NCI-H748 (cell line): ENCODE measurements at regions not wholly inside any gene's neighbourhood (a gene's known extent, or its start where the extent isn't known, plus 50 kb on each side); places are given as distances from the start of the nearest gene placed in this dataset.
"Not testable (repeated sequence)": the region's sequence is repeated elsewhere in the genome, so short reads cannot be mapped to it uniquely, and the experiment has no call there.

Source experiments
- DNase-seq: peaks from one replicate; lab custom pipeline; 2025; ENCODE audit not compliant: unreplicated experiment; lab: John Stamatoyannopoulos, UW

DNA sequence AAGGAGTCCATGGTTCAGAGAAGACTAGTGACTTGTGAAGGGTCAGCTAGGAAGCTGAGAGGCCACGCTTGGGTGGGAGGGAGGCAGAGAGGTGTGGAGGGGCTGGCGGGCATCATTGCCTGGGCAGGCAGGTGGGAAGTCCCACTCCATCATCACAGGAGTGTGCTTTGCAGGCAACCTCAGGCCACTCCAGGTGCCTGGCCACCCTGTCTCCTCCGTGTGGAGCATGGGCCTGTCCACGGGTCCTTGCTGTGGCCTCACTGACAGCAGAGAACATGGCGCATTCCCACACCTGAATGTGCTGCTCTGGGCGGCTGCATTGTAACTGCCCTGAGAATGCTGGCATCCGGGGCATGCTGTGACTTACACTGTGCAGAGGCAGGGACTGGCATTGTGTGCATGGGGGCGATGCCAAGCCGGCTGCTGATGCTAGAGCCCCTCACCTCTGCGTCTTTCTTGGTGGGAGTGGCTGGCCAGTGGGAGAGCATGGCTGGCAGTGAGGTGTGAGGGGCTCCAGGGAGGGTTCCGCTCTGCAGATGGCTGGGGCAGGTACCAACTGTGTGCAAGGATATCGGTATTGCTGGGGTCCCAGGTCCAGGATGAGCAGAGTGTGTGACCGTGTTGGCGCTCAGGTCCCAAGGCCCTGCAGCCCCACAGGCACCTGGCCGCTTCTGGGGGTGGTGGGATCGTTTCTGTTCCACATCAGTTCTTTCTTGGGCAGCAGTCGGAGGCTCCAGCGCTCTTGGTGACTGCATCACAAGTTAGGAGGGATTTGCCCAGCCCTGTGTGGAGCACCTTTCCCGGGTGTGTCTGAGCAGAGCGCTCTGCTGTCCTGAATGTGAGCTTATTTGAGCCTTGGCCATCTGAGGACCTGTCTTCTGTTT, 94.8 kb downstream of the NPIPB11 start:
- no peak for DNase-seq

DNA sequence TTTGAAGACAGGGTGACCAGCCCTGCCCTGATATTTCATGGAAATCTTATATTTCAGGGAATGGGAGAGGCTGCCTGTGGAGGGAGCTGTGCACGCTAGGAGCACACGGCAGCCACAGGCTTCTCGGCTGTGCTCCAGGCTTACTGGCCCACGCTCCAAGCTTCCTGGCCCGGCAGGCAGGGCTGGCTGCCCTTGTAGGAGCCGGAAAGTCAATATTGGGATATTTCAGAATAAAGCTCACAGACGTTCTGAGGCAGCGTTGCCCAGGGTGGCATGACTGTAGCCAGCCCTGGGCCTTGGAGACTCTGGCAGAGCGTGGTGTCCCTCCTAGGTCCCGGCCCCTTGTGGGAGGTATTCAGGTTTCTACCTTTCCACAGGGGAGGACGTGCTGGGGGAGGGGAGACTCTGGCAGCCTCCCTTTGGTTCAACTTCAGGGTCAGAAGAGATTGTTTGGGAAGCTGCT, 95.6 kb downstream of the NPIPB11 start:
- no peak for DNase-seq

DNA sequence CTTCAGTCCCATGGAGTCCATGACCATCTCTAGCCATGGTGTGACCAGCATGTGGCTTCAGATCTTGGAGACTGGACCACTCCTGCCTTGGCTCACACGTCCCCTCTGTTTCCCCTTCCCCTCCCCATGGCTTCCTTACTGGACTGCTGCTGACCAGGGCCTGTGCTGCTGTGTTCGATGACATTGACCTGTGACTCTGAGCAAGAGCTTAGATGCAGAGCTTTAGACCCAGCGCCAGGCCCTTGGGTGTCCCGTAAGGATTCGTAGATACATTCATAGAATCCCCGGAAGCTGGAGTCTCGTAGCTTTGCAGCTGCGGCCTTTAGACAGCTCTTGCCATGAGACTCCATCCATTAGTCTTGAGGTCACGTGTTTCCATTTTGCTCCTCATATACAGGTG, 96.3 kb downstream of the NPIPB11 start:
- not testable (repeated sequence) for DNase-seq

DNA sequence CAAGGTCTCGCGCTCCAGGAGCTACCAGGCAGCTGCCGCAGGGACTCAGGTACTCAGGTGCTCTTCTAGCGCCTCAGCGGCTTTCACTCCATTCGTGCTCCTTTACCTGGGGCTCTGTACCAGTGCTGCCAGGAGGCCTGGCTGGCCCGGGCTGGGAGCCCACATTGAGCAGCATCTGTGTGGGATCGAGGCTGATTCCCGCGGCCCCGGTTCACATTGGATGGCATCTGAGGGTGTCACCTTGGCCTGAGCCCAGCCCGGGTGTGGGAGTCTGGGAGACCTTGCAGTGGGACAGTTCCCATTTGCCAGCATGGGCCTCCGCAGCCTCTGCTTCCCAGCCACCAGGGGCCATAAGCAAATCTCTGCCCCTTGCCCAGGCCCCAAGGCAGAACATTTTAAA, 96.9 kb downstream of the NPIPB11 start:
- DNase-seq = not testable (repeated sequence)

DNA sequence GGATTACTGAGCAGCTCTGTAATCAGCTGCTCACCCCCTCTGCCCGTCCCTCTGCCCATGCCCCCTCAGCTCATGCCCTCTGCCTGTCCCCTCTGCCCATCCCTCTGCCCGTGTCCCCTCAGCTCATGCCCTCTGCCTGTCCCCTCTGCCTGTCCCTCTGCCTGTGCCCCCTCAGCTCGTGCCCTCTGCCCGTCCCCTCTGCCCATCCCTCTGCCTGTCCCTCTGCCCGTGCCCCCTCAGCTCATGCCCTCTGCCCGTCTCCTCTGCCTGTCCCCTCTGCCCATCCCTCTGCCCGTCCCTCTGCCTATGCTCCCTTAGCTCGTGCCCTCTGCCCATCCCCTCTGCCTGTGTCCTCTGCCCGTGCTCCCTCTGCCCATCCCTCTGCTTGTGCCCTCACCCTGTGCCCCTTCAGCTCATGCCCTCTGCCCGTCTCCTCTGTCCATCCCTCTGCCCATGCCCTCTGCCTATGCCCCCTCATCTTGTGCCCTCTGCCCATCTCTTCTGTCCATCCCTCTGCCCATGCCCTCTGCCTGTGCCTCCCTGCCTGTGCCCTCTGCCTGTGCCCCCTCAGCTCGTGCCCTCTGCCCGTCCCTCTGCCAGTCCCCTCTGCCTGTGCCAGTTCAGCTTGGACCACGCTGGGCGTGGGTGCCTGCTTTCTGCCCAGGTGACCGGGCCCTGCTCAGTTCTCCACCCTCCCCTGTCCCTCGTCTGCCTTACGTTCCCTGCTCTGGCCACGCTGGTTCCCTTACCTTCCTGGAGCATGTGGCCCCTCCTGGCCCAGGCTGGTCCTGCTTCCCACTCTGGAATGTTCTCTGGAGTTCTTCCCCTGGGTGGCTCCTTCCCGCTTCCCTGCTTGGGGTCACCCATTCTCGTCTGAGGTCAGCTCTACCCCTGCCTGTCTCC, 97.6 kb downstream of the NPIPB11 start:
- no peak for DNase-seq

DNA sequence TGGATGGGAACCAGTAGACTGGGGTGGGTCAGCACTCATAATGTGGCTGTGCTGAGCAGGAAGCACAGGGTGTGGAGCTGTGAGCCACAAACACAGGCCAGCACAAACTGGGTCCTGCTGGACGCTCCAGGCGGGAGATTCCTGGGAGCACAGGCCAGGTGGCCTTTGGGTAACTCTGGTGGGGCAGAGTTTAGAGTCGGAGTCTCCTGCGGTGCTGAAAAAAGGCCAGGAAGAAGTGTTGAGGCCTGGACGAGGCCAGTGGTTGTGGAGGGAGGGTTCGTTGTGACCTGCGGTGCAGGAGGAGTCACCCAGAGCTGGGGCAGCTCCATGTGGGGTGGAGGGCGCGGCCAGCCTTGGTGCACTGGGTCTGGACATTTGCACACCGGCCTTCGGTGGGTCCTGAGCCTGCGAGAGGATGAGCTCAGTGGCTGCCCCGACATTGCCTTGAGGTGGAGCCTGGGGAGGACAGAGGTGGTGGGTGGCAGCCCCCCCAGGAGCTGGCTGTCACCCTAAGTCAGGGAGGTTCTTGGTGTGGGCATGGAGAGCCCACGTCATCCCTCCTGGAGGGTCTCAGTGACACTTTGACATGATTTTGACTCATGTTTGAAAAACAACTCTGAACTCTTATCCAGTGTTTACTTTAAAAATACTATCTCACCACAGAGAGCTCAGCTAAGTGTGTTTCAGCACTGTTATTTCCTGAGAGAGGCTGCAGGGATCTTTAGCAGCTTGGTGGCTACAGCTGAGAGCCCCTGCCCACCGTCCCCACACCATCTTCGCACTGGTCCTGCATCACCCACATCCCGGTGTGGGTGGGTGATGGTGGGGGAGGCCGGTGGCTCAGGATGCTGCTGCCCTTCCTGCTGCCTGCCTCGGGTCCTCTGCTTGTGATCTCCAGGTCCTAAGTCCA, 98.7 kb downstream of the NPIPB11 start:
- DNase-seq = no peak

DNA sequence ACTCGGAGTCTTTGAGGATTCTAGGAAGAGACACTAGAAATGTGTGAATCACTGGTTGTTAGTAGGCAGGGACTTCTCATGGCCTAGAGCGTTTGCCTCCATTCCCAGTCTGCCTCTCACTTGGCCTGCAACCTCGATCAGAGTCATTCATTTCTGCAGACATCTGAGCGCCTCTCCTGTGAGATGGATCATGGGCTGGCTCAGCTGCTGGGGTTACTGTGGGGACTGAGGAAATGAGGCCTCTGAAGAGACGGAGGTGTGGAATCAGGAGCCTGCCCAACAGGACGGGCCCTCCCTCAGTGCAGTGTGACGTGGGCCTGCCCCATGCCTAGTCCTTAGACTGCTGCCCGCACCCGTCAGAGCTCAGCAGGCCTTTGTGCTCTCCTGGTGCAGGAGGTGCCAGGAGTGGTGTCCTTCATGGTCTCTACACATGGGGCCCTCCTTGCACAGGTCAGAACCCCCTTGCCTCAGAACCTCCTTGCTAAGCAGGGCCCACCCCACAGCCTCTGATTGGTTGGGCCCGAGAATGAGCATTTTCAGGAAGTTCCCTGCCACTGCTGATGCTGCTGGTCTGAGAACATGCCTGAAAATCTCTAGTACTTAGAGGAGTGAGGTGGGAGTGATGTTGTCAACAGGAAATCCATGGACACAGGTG, 99.4 kb downstream of the NPIPB11 start:
- no peak for DNase-seq

DNA sequence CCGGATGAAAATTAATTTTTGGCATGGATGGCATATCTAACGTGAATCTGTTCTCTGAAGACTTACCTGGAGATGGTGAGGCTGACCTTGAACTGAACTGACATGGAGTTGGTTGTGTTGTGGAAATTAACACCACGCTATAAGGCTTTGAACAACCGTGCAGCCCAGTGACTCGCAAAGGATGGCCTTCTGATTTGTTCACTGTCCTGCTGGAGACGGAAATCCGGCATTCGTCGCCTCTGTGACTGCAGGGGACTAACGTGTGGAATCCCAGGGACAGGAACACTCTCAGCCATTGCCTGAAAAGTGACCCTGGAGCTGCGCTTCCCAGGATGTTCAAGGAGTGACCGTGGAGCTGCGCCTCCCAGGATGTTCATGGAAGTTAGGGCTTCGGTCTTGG, 100.3 kb downstream of the NPIPB11 start:
- DNase-seq = no peak

DNA sequence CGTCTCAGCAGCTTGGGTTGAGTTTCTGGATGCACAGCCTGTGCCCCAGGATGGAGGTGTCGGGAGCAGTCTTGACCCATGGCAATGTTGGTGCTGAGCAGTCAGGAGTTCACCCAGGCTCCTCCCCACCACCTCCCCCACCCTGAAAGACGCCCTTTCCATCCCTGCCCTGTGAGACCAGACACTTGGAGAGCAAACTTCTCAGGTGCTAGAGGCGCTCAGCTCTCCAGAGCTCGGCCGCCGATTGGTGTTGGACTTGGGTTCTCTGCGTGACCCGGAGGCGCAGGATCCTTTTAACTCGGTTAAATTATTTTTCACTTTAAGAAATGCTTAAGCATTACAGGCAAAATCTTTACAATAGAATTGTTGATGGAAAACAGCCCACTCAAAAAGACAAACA, 101.5 kb downstream of the NPIPB11 start:
- not testable (repeated sequence) for DNase-seq

DNA sequence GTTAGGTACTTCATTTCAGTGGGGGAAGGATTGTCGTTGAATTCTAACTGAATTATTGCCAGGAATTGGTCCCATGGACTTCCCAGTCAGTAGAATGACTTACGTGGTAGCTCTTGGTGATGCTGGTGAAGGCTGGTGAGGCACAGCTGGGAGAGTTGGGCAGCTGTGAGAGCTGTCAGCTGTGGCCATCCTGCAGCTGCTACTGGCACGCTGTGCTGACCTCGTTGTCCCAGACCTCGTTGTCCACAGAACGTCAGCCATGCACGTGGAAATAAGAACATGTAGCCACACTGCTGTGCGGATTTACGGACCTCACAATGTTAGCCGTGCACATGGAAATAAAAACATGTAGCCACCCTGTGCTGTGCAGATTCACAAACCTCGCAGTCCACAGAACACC, 102.3 kb downstream of the NPIPB11 start:
- no peak for DNase-seq

DNA sequence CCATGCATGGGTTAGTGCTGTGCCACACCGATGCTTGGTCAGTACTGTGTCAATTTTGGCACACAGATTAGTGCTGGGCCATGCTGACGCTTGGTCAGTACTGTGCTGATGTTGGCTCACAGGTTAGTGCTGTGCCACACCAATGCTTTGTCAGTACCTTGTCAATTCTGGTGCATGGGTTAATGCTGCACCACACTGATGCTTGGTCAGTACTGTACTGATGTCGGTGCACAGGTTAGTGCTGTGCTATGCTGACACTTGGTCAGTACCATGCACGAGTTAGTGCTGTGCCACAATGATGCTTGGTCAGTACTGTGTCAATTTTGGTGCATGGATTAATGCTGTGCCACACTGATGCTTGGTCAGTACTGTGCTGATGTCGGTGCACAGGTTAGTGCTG, 103.0 kb downstream of the NPIPB11 start:
- DNase-seq = no peak

DNA sequence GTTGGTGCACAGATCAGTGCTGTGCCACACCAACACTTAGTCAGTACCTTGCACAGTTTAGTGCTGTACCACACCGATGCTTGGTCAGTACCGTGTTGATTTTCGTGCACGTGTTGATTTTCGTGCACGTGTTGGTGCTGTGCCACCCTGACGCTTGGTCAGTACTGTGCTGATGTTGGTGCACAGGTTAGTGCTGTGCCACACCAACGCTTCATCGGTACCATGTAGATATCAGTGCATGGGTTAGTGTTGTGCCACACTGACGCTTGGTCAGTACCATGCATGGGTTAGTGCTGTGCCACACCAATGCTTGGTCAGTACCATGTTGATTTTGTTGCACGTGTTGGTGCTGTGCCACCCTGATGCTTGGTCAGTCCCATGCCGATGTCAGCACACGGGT, 103.5 kb downstream of the NPIPB11 start:
- no peak for DNase-seq

DNA sequence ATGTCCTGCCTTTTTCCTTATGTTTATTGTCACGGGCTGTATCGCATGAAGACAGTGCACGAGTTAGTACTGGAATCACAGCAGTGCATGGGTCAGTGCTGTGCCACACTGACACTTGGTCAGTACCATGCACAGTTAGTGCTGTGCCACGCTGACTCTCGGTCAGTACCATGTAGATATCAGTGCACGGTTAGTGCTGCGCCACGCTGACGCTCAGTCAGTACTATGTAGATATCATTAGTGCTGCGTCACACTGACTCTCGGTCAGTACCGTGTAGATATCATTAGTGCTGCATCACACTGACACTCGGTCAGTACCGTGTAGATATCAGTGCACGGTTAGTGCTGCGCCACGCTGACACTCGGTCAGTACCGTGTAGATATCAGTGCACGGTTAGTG, 104.1 kb downstream of the NPIPB11 start:
- not testable (repeated sequence) for DNase-seq

DNA sequence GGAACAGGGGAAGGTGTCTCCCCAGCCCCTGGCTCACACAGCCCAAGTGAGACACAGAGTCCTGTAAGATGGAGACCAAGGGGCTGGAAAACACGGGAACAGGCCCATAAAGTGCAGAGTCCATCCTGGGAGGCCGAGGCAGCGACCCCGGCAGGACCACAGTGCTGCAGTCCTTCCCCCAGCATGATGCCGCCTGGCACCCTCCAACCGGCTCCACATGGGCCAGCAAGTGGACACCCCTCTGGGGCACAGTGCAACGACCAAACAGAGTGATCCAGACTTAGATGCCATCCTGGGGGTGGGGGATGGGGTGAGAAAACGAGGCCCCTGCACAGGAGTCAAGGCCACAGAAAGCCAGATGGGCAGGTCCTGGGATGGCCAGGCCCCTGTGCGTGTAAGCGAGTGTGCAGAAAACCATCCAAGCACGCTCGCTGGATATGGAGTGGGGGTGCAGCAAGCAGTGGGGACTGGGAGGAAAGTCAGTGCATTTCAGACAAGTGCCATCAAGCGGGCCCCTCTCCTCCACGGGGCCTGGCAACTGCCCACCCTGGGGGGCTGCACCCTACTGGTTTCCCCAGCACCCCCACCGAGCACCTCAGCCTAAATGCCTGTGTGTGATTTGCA, 104.7 kb downstream of the NPIPB11 start:
- not testable (repeated sequence) for DNase-seq

DNA sequence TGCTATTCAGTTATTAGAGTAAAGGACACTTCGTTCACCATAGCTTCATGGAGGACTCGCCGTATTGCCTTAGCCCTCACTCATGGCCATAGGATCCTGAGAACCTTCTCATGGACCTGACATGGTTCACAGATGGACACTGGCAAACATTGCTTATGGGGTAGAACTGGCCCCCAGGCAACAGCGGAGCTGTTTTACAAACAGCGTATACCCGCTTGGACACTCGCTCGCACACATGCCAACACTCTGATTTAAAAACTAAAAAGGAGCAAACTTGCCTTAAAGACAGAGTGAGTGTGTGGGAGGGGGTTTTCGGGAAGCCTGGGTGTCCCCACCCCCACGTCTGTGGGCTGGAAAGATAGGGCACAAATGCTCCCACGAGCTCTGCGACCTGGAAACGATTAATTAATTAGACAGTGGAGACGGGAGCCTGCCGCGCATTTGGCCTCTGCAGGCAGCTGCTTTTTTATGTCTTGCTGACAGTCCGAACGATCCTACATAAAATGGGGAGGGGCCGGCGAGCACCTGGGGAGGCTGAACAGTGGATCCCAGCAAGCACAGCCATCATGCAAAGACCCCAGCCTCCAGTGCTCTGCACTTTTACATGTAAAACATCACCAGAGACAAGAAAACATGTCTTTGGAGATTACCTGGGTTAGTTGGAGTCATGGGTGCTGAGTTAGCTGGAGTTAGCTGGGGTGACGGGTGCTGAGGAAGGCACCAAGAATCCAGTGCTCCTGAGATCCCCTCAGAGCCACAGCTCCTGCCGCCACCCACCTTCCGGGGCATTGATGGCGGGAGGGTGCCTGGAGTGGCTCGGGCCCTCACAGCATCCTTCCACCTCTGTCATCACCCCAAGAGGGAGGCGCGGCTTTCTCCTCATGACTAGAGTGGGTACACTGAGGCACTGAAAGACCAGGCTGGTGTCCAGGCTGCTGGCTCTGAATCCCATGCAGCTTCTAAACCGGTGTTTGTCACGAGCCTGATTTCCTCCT, 105.7 kb downstream of the NPIPB11 start:
- not testable (repeated sequence) for DNase-seq

DNA sequence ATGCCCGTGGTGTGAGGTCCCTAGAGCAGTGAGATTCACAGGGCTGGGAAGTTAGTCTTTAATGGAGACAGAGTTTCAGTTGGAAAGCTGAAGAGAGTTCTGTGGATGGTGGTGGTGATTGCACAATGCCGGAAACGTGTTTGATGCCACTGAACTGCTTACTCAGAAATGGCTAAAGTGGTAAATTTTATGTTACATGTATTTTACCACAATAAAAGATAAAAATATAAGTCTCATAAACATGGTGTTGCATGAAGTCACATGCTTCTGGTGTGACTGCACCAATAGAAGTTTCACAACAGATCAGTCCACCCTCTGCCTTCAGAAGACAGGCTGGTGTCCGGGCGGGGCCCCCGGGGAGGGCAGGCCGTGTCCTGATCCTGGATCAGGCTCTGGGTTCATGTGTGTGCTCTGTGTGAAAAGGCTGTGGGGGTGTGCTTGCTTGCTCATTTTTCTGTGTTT, 106.5 kb downstream of the NPIPB11 start:
- not testable (repeated sequence) for DNase-seq

DNA sequence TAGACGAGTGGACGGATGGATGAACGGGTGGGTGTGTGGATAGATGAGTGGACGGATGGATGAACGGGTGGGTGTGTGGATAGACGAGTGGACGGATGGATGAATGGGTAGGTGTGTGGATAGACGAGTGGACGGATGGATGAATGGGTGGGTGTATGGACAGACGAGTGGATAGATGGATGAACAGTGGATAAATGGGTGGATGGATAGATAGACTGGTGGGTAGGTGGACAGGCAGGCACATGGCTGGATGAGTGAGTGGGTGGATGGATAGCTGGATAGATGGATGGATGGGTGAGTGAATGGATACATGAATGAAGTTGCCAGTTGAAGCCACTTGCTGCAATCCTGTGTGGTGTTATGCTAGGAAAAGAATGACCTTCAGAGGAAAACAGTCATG, 107.5 kb downstream of the NPIPB11 start:
- not testable (repeated sequence) for DNase-seq

DNA sequence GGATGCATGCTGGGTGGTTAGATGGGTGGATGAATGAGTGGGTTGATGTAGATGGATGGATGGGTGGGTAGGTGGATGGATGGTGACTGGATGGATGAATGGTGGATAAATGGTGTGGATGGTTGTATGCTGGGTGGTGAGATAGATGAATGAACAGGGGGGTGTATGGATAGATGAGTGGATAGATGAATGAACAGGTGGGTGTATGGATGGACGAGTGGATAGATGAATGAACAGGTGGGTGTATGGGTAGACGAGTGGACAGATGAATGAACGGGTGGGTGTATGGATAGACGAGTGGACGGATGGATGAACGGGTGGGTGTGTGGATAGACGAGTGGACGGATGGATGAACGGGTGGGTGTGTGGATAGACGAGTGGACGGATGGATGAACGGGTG, 108.2 kb downstream of the NPIPB11 start:
- not testable (repeated sequence) for DNase-seq

DNA sequence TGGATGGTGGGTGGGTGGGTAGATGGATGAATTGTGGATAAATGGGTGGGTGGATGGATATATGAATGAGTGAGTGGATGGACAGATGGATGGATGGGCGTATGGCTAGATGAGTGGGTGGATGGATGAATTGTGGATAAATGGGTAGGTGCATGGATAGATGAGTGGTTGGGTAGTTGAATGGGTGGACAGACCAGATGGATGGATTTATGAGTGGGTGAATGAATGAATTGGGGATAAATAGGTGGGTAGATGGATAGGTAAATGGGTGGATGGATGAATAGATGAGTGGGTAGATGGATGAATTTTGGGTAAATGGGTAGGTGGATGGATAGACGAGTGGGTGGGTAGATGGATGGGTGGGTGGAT, 108.7 kb downstream of the NPIPB11 start:
- DNase-seq = not testable (repeated sequence)
